GM13976 (cell line): ENCODE measurements at regions not wholly inside any gene's neighbourhood (a gene's known extent, or its start where the extent isn't known, plus 50 kb on each side); places are given as distances from the start of the nearest gene placed in this dataset.

Experiments used
- DNase-seq: peaks from one replicate; pipeline ENCODE4 v3.0.0; 2012; ENCODE audit warnings: low spot score
- CTCF ChIP-seq: IDR thresholded peaks from 2 replicates; pipeline ENCODE4 v1.5.1; 2012; ENCODE audit warnings: borderline replicate concordance, mild to moderate bottlenecking; ENCODE audit not compliant: insufficient read depth; ENCODE audit errors: extremely low read depth, missing control alignments, control extremely low read depth
- in situ Hi-C: fragments of 300-500 bp; cut with MboI; formaldehyde crosslinking; loops from one replicate; pipeline ENCODE4 v1.12.0; 2022; ENCODE audit warnings: low sequenced_read_pairs, mixed read lengths, inconsistent platforms; ENCODE audit not compliant: unreplicated experiment

GRCh38 chr13:57302604-57303003, 135.6 kb downstream of the PRR20E start:
- in situ Hi-C loops, result no loop called here
- no peak for TF ChIP-seq CTCF
- no peak for DNase-seq

- TF ChIP-seq CTCF, result no peak
- DNase-seq, result no peak
- in situ Hi-C loops, result no loop called here
Observed at GRCh38 chr13:57311009-57311586, 144.1 kb downstream of the PRR20E start.

- no peak for DNase-seq
- TF ChIP-seq CTCF, result no peak
- in situ Hi-C loops, result no loop called here
Observed at GRCh38 chr13:57314897-57315520, 148.0 kb downstream of the PRR20E start.

- in situ Hi-C loops, result no loop called here
Observed at GRCh38 chr13:57326532-57326931, 159.5 kb downstream of the PRR20E start.

GRCh38 chr13:57340878-57341277, 173.9 kb downstream of the PRR20E start:
- no peak for DNase-seq
- in situ Hi-C loops, result no loop called here
- TF ChIP-seq CTCF, result no peak

More at GRCh38 chr13:57326532-57326931, 159.5 kb downstream of the PRR20E start:
- no peak for DNase-seq
- no peak for TF ChIP-seq CTCF

- DNase-seq, result no peak
- in situ Hi-C loops, result no loop called here
- no peak for TF ChIP-seq CTCF
Observed at GRCh38 chr13:57345526-57345925, 178.5 kb downstream of the PRR20E start.
